ENCODE measurements at regions not wholly inside any gene's neighbourhood (a gene's known extent, or its start where the extent isn't known, plus 50 kb on each side); places are given as distances from the start of the nearest gene placed in this dataset.

DNA sequence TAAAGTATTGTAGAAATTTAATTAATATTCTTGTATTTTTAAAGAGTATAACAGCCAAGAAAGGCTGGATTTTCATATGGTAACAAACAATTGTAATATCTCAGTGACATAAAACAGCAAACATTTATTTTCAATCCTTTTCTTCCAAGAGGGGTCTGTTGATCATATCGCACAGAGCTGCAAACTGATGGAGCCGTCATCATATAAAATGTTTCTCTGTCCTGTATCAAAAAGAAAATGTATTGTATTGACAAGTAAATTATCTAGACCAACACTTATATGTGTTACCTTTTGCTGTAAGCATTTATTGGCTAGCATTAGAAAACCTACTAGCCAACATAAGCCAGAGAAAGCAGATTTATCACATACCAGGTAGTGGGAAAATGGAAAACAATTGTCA, 2861.4 kb upstream of the PCDH20 start:
- no peak for DNase-seq

DNA sequence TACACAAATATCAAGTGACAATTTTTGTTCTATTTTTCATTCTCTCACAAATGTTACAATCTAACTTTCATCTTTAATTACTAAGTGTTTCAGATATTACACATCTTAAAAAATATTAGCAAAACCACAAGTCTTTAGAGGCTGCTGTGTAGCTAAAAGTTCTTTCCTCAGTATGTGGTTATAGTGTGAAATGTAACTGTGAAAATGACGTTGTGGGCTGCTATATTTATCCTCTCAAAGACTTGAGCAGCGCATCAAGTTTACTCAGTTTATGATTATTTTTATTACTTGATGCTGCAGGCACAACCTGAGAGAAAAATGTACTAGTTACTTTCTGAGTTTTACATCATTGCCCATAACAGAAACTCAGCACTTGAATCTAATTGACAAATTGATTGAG, 2860.6 kb upstream of the PCDH20 start:
- no peak for DNase-seq

DNA sequence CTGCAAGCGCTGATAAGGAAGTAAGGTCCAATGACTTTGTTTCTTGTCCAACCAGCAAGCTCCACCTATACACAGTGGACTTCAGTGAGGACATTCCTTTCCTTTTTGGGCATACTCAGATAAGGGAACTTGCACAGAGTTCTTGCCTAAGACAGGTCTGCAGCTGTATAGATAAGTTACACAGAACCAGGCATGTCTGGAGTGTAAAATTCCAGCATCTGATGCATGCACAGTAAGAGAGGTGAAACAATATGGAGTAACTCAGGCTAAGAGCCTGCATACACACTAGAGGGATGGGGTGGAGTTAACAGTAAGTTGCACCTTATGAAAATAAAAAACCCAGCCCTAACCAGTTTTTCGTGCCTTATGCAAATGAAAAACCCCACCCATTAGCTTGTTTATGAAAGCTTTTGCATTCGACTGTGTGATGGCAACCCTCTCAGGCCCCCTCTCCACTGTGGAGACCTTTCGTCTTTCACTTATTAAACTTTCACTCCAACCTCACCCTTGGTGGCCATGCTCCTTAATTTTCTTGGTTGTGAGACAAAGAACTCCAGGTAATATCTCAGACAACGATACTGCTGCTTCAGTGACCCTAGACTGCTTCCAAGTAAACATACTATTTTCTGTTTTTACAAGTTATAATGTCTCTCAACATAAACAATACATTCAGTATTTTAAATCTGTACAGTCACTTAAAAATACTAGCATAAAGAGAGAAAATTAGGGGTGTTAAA, 2859.0 kb upstream of the PCDH20 start:
- no peak for DNase-seq

DNA sequence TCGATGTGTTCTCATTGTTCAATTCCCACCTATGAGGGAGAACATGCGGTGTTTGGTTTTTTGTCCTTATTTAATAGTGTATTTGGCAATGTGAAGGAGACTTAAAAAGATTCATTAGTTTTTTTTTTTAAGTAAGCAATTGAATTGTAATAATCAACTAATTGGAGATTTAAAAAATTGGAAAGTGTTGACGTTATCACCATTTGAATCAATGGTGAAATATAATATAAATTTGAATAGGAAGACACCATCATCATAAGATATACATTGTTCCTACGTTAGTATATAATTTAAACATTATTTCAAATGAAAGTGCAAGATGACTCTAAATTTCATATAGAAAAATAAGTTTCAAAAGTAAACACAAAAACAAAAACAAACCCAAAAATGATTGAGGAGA, 2858.1 kb upstream of the PCDH20 start:
- DNase-seq: no peak

DNA sequence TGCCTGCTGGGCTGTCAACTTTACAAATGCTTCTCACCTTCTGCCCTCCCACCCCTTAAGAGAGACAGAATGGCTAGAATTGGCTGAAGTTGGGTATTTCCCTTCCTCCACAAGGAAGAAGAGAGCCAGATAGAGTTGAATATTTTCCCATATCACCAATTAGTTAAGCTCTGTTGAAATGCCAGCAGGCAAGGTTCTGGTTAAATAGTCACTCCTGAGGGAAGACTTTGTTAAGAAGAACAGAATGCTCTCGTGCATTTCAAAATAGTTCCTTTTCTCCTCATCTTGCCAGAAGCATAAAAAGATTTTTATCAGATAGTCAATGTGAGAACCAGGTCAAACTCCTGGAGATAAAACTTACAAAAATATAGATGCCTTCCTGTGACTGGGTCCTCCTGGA, 2857.0 kb upstream of the PCDH20 start:
- no peak for DNase-seq

DNA sequence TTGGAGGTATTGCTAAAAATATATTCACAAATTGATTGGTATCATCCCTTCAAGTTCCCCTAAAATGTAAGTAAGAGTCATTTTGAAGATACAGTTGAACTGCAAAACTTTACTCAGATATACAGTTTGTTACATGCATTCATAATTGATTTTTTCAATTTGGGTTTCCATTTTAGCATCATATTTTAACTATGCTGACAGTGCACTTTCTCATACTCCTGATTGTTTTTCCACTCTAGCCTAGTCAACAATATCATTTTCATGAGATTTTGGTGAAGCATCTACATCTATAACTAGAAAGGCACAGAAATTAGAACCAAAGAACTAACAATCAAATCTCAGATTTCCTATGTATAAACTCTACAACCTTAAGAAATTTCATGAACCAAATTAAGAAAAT, 2850.4 kb upstream of the PCDH20 start:
- DNase-seq: no peak

DNA sequence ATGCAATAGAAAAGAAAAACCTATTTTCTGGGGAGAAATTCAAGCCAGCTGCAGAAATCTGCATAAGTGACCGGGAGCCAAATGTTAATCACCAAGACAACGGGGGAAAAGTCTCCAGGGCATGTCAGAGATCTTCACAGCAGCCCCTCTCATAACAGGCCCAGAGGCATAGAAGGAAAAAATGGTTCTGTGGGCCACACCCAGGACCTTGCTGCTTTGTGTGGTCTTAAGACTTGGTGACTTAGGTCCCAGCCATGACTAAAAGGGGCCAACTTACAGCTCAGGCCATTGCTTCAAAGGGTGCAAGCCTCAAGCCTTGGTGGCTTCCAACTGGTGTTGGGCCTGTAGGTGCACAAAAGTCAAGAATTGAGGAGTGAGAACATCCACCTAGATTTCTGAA, 2847.6 kb upstream of the PCDH20 start:
- DNase-seq: no peak

DNA sequence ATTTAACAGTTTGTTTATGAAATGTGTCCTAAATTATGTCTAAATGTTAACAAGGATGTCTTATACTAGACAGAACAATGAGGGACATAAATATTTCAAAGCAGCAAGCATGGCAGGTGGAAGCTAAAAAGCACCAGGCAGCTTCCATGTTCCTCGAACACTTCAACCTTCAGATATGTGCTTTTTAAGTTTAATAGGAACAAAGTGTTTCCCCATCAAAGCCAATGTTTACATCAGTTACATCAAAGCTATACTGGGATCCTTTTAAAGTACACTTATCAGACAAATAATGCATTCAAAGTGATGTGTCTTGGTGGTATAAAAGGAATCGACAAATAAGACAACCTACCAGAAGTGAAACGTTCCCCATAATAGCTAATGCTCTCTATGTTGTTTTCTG, 2841.1 kb upstream of the PCDH20 start:
- no peak for DNase-seq

DNA sequence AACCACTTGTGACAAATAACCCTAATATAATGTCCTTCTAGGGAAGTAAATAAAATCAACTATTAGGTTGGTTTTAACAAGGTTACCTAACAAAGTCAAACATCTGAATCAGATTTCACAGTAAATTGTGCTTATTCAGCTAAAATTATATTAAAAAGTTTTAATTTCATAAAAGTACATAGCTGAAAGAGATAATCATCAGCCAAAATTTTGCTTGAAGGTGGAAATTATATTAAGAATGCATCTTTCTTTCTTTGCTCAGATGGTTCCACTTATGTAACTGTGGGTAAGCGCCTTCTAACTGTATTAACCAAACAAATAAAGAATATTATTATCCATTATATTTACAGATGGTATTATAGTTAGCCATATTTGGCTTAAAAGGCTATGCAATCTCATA, 2840.3 kb upstream of the PCDH20 start:
- no peak for DNase-seq

DNA sequence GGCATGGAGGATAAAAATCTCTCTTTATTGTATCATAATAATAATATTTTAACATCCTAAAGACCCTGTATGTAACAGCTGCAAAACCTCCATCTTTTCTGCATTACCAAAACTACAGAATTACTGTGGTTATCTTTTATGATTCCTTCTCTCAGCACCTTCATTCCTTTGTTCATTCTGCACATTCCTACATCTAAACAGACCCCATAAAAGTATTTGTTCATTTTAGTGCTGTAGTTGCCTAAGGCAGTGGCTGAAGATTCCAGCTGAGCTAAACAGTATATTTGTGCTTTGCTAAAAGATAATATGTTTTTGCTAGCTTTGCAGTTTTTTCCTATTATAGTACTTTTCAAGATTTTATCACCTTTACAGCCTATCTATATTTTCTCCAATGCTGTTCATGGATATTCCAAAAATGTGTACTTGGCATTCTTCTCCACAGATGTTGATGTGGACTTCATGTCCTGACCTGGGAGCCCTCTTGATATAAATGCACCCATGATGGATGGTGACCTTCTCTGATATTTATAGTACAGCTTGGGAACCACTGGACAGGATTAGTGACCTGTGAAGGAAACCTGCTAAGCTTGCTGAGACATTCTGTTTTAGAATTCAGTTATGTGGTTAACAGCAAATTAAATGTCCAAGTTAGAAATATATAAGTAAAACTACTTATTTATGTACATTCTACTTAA, 2832.9 kb upstream of the PCDH20 start:
- no peak for DNase-seq

DNA sequence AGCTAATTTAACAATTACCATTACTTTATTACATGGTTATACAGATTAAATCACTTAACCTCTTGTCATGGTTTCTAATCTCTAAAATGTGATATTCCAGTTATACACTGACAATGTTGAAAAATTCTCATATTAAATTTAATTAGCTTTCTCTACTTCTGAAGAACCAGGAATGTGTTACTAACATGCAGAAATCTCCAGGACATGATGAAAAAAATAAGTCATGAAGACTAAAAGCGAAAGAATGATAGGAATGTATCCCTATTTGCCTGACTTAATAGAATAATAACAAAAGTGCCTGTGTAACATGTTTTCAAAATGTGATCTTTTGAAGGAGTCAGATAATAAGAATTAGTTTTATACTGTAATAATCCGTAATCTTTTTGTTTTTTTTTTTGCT, 2823.7 kb upstream of the PCDH20 start:
- no peak for DNase-seq

DNA sequence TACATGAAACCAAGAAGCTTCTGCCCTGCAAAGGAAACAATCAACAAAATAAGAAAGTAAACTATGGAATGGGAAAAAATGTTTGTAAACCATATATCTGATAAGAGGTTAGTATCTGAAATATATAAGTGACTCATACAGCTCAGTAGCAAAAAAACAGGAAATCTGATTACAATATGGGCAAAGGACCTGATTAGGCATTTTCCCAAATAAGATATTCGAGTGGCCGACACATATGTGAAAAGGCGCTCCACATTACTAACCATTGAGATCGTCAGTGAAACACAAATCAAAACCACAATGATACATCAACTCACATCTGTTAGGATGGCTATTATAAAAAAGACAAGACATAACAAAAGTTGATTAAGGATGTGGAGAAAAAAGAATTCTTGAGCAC, 2818.6 kb upstream of the PCDH20 start:
- no peak for DNase-seq

DNA sequence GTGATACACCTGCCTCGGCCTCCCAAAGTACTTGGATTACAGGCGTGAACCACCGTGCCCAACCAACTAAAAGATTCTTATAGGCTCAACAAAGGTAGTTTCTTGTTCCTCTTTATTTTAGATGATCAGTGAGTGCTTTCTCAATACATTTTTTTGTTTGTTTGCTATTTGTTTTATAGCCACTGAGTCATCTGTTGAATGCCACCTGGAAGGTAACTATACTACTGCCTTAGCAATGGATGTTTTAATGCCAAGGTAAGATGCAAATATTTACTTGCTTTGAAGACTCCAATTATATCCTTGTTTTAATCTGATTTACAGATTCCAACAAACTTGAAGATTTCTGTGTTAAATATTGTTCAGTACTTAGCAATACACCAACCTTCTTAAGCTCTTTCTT, 2807.4 kb upstream of the PCDH20 start:
- no peak for DNase-seq

DNA sequence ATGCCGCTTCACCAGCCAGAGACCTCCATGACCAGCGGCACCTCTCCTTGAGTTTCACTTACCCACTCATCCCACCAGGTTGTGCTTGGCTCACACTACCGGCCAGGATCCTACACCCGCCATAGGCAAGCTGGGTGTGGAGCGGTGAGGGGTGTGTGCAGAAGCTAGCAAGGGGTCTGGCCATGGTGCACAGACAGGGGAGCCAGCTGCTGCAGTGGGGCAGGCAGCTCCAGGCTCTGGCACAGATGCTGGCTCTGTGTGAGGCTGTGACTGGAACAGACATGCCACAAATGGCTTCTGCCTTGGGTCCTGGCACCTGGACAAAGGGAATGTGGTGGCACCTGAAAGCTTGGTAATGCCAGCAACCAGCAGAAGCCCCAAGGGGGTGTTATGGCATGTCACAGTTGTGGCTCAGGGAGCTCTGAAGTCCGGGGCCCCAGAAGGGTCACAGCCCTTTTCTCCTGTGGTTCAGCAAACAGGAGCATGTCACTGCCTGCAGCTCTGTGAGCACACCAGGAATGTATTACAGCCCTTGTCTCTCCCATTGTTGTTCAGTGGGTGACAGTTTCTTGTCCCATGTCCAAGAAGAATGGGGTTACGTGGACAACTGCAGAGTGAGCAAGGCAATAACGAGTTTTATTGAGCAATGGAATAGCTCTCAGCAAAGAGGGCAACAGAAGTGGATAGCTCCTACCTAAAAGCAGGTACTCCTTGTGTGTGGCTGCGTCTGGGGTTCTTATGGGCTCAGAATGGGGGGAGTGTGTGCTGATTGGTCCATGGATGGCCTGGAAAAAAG, 2791.0 kb upstream of the PCDH20 start:
- DNase-seq: no peak

DNA sequence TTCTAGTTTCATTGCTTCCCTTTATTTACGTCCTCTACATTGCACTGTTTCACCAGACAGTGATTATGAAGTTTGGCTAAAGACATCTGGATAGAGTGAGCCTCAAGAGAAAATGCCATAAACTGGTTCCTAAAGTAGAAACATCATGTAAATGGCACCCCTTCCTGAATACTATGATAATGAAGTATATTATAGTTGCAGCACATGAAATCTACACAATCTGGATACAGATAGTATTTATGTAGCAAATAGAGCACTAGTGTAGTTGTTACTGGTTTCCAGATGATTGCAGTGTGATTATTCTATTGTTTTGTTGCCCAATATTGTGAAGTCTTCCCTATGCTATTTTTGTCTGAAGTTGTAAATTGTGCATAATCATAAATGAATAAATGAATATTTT, 2786.9 kb upstream of the PCDH20 start:
- DNase-seq: no peak

DNA sequence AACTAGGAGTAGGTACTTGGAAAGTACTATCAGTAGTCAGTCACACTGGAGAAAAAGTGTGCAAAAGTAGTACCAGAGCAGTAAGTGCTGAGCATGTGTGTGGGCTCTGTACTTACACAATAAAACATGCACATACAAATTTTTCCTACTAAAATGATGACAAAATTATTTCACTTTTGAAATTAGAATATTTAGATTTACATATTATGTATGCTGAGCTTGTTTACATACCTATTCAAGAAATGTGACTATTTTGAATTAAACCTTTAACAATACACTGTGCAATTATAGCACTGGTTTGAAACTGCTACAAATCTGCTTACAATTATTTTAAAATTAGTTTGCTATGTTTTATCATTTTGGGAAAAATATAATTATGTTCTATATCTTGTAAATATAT, 2781.6 kb upstream of the PCDH20 start:
- DNase-seq: no peak

DNA sequence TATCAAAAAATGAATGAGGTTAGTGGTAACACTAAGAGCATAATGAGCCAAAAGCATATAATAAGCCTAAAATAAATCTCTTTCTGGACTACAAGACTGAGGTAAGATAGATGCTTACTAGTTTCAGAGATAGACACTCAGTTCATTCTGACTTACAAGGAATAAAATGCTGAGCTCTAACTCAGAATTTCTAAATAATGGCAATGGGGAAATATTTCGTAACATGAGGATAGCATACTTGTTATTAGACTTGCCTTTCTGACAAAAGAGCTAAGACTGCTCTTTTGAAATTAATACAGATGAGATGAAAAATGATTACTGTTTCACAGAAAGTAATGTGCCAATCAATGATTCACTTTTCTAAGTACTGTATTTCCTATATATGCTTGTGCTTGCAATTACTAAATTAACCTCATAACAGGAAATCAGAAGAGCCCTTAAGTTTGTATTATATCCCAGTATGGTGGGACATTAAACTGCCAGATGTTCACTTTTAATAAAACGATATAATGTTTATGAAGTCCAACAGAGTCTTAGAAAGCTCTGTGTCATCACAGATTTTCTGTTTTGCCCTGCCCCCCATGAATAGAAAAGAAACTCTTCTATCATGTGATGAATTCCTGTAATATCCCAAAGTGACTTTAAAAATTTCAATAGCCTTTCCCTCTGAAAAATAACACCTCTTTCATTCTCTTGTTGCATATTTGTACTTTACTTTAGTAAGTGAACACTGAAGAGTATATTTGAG, 2771.0 kb upstream of the PCDH20 start:
- DNase-seq: no peak

DNA sequence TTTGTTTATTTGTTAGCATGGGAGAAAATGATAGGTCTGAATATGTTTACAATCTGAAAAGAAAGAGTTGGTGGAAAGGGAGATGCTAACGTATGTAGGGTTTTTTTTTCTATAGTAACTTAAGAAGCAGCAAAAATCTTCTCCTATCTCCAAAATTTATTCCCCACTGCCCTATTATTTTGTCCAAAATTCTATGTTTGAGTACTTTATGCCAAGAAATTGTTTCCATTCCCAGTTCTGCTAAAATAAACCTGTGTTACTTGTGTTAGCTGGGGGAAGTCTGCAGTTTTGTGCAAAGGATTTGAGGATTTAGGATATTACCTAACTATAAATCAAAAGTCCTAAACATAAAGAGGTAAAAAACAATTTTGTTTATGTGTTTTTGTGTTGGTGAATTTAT, 2770.4 kb upstream of the PCDH20 start:
- DNase-seq: no peak

DNA sequence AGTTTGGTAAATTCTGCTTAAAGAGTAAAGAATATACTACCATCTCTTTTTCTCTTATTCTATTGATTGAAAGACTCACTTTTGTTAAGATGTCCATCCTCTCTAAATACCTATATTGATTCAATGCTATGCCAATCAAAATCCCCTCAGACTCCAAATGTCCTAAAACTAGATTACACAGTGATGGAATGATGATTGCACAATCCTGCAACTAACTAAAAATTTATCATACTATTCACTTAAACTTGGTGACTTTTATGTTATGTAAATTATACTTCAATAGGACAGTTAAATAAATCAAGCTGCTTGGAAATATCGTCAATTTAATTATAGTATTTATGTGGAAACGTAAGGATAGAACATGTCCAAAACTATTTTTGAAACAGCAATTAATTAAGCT, 2765.1 kb upstream of the PCDH20 start:
- DNase-seq: no peak

DNA sequence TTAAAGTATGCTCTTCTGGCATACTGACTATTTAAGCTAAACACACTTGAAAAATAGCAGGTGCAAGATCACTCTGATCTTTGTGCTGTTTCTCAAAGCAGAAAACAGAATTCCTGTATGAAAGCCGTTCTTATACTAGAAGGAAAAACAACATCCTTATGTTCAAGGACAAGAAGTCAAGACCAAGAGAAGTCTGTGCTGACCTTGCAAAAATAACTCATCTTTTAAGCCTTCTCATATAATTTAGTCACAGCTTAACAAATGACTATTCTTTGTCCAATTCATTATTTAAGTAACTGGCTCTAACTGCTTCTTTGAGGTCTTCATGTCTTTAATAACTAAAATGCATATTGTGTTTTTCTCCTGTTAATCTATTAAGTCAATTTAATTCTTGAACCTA, 2750.2 kb upstream of the PCDH20 start:
- DNase-seq: no peak

DNA sequence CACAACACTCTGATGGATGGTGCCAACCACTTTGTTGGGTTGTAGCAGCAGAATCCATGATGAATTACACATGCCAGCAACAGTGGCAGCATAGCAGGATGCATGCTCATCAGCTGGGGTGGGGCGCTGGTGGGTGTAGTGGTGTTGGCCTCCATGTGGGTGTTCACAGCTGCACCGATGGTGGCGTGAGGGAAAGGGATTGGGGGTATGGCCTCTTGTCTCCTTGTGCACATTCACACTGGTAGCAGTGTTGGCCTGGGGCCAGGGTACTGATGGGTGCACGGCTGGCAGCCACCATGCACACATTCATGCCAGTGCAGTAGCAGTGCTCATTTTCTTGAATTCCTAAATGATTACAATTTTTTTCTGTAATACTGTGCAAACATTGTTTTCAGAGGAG, 2748.8 kb upstream of the PCDH20 start:
- no peak for DNase-seq

DNA sequence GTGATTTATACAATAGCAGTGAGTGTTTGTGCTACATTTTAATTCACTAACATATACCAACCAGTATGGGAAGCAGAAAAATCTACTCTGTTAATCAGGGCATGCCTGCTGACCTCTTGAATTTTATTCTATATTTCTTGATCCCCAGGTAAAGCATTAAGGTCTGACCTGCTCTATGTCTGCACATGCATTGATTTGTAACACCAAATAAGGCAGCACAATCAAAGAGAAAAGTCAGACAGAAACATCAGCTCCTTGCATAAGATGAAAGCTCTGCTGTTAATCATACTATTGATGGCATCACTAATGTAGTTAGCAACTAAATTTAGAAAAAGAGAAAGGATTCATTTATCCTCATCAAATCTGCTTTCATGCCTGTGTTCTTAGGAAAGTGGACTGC, 2744.8 kb upstream of the PCDH20 start:
- DNase-seq: no peak

DNA sequence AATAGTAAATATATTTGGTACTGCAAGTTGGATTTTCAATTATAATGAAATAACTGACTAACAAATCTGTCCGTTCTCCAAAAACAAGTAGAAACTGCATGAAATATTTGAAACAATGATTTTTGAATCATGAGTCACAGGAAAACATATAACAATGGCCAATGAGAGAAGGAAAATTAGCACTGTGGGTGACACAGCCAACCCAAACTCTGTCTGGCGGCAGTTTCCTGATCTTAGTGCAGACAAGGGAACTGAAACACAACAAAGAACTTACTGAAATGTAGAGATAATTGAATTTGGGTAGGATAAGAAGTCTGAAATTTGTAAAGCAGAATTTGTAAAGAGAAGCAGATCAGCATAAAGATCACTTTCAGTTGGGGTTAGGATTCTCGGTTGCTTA, 2743.3 kb upstream of the PCDH20 start:
- no peak for DNase-seq

Measured in right kidney (tissue), 1 donor.